ENCODE measurements at regions not wholly inside any gene's neighbourhood (a gene's known extent, or its start where the extent isn't known, plus 50 kb on each side); places are given as distances from the start of the nearest gene placed in this dataset.

GRCh38 chr9:129358621-129359154 is 180.6 kb upstream of the IER5L start:
- H3K4me3 ChIP-seq: no peak overlapping the region
- no peaks in the 10 kb centered on the region for H3K4me1 ChIP-seq (replicated peaks)
- H3K27ac ChIP-seq: no peak overlapping the region
- no peaks in the 10 kb centered on the region for H3K36me3 ChIP-seq
- H3K27me3 ChIP-seq (replicated peaks): no peaks in the 10 kb centered on the region
- H3K9me3 ChIP-seq (replicated peaks): no peaks in the 10 kb centered on the region
- no peak for DNase-seq (ENCODE audit: low read depth in 1 of 2, low spot score in 2 of 2)

GRCh38 chr9:129357773-129358245 is 179.7 kb upstream of the IER5L start:
- no peaks in the 10 kb centered on the region for H3K4me1 ChIP-seq (replicated peaks)
- no peak overlapping the region for H3K27ac ChIP-seq
- no peak for DNase-seq (ENCODE audit: low read depth in 1 of 2, low spot score in 2 of 2)
- no peaks in the 10 kb centered on the region for H3K36me3 ChIP-seq
- no peaks in the 10 kb centered on the region for H3K27me3 ChIP-seq (replicated peaks)
- no peak overlapping the region for H3K4me3 ChIP-seq
- H3K9me3 ChIP-seq (replicated peaks): no peaks in the 10 kb centered on the region

- no peak for DNase-seq (ENCODE audit: low read depth in 1 of 2, low spot score in 2 of 2)
- H3K27me3 ChIP-seq (replicated peaks): no peaks in the 10 kb centered on the region
- H3K4me1 ChIP-seq (replicated peaks): no peaks in the 10 kb centered on the region
- H3K4me3 ChIP-seq: no peak overlapping the region
- no peaks in the 10 kb centered on the region for H3K36me3 ChIP-seq
- no peak overlapping the region for H3K27ac ChIP-seq
- H3K9me3 ChIP-seq (replicated peaks): no peaks in the 10 kb centered on the region
Observed at GRCh38 chr9:129356871-129357772, 179.1 kb upstream of the IER5L start.

GRCh38 chr9:129355631-129356030 is 177.6 kb upstream of the IER5L start:
- H3K9me3 ChIP-seq (replicated peaks): no peaks in the 10 kb centered on the region
- no peaks in the 10 kb centered on the region for H3K36me3 ChIP-seq
- no peak for DNase-seq (ENCODE audit: low read depth in 1 of 2, low spot score in 2 of 2)
- no peaks in the 10 kb centered on the region for H3K27me3 ChIP-seq (replicated peaks)
- H3K4me3 ChIP-seq: no peak overlapping the region
- no peak overlapping the region for H3K27ac ChIP-seq
- no peaks in the 10 kb centered on the region for H3K4me1 ChIP-seq (replicated peaks)

GRCh38 chr9:129354498-129354897 is 176.4 kb upstream of the IER5L start:
- no peaks in the 10 kb centered on the region for H3K36me3 ChIP-seq
- H3K27me3 ChIP-seq (replicated peaks): no peaks in the 10 kb centered on the region
- no peak overlapping the region for H3K27ac ChIP-seq
- no peaks in the 10 kb centered on the region for H3K4me1 ChIP-seq (replicated peaks)
- no peak for DNase-seq (ENCODE audit: low read depth in 1 of 2, low spot score in 2 of 2)
- H3K9me3 ChIP-seq (replicated peaks): no peaks in the 10 kb centered on the region
- H3K4me3 ChIP-seq: no peak overlapping the region

- no peak for DNase-seq (ENCODE audit: low read depth in 1 of 2, low spot score in 2 of 2)
- Histone ChIP-seq H3K27ac (no peak overlapping the region), H3K4me1 (replicated peaks) (no peaks in the 10 kb centered on the region), H3K4me3 (no peak overlapping the region), H3K27me3 (replicated peaks) (no peaks in the 10 kb centered on the region), H3K36me3 (no peaks in the 10 kb centered on the region), H3K9me3 (replicated peaks) (no peaks in the 10 kb centered on the region)
Observed at GRCh38 chr9:129353697-129354336, 175.8 kb upstream of the IER5L start.

- no peak for DNase-seq (ENCODE audit: low read depth in 1 of 2, low spot score in 2 of 2)
- H3K27me3 ChIP-seq (replicated peaks): no peaks in the 10 kb centered on the region
- peak overlapping the region; percentile 30 for H3K4me3 ChIP-seq
- no peak overlapping the region for H3K27ac ChIP-seq
- no peaks in the 10 kb centered on the region for H3K36me3 ChIP-seq
- H3K9me3 ChIP-seq (replicated peaks): no peaks in the 10 kb centered on the region
- H3K4me1 ChIP-seq (replicated peaks): no peaks in the 10 kb centered on the region
Observed at GRCh38 chr9:129352146-129352865, 174.2 kb upstream of the IER5L start.

GRCh38 chr9:129351642-129352145 is 173.6 kb upstream of the IER5L start:
- Histone ChIP-seq H3K4me3 (peak overlapping the region; percentile 30), H3K4me1 (replicated peaks) (no peaks in the 10 kb centered on the region), H3K27me3 (replicated peaks) (no peaks in the 10 kb centered on the region), H3K36me3 (no peaks in the 10 kb centered on the region), H3K9me3 (replicated peaks) (no peaks in the 10 kb centered on the region), H3K27ac (no peak overlapping the region)
- DNase-seq (ENCODE audit: low read depth in 1 of 2, low spot score in 2 of 2): no peak

GRCh38 chr9:129351058-129351641 is 173.1 kb upstream of the IER5L start:
- Histone ChIP-seq H3K27ac (no peak overlapping the region), H3K9me3 (replicated peaks) (no peaks in the 10 kb centered on the region), H3K4me1 (replicated peaks) (no peaks in the 10 kb centered on the region), H3K4me3 (no peak overlapping the region), H3K36me3 (no peaks in the 10 kb centered on the region), H3K27me3 (replicated peaks) (no peaks in the 10 kb centered on the region)
- DNase-seq (ENCODE audit: low read depth in 1 of 2, low spot score in 2 of 2): no peak

- Histone ChIP-seq H3K27me3 (replicated peaks) (no peaks in the 10 kb centered on the region), H3K27ac (no peak overlapping the region), H3K9me3 (replicated peaks) (no peaks in the 10 kb centered on the region), H3K36me3 (no peaks in the 10 kb centered on the region), H3K4me1 (replicated peaks) (no peaks in the 10 kb centered on the region), H3K4me3 (no peak overlapping the region)
- DNase-seq (ENCODE audit: low read depth in 1 of 2, low spot score in 2 of 2): no peak
Observed at GRCh38 chr9:129350143-129350935, 172.3 kb upstream of the IER5L start.

GRCh38 chr9:129349665-129349947 is 171.5 kb upstream of the IER5L start:
- Histone ChIP-seq H3K27me3 (replicated peaks) (no peaks in the 10 kb centered on the region), H3K9me3 (replicated peaks) (no peaks in the 10 kb centered on the region), H3K4me1 (replicated peaks) (no peaks in the 10 kb centered on the region), H3K27ac (no peak overlapping the region), H3K4me3 (no peak overlapping the region), H3K36me3 (no peaks in the 10 kb centered on the region)
- no peak for DNase-seq (ENCODE audit: low read depth in 1 of 2, low spot score in 2 of 2)

- H3K27me3 ChIP-seq (replicated peaks): no peaks in the 10 kb centered on the region
- H3K27ac ChIP-seq: no peak overlapping the region
- H3K36me3 ChIP-seq: no peaks in the 10 kb centered on the region
- no peak for DNase-seq (ENCODE audit: low read depth in 1 of 2, low spot score in 2 of 2)
- no peaks in the 10 kb centered on the region for H3K9me3 ChIP-seq (replicated peaks)
- no peak overlapping the region for H3K4me3 ChIP-seq
- H3K4me1 ChIP-seq (replicated peaks): no peaks in the 10 kb centered on the region
Observed at GRCh38 chr9:129348890-129349664, 171.0 kb upstream of the IER5L start.
